ENCODE measurements at regions not wholly inside any gene's neighbourhood (a gene's known extent, or its start where the extent isn't known, plus 50 kb on each side); places are given as distances from the start of the nearest gene placed in this dataset.

DNA sequence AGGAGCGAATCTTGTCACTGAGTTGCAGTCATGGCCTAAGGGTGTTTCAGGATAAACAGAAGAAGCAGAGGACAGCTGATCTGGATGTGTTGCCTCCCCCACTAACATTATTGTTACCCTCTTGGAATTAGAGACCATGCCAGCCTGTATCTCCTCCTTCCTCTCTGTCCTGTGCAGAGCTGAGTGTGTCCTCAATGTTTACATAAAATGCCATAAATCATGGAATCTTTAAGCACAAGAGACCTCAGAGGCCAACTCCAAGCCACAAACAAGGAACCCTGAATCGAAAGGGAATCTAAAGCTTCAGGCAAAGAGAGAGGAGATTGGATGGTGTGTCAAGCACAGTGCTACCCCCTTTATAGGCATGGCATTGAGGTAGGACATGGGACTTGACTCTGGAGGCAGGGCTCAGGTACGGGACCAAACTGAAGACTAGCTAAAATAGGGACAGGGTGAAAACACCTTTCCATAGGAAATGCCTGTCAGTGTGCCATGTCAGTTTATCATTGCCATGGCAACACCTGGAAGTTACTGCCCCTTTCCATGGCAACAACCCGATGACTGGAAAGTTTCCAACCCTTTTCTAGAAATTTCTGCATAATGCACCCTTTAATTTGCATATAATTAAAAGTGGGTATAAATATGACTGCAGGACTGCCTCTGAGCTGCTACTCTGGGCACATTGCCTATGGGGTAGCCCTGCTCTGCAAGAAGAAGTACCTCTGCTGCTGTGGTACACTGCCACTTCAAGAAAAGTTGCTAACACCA is 489.7 kb downstream of the MIAT start:
- Mint-ChIP-seq H3K4me1 (peaks cover 0 to 3% of the 10 kb centered on the region in 2 experiments; a peak in 2 of 4 replicates), H3K27me3 (ENCODE audit: low read depth) (peaks cover 3% of the 10 kb centered on the region), H3K36me3 (ENCODE audit: insufficient read depth in 1 of 3, low read depth in 3 of 3) (no peaks in the 10 kb centered on the region), H3K4me3 (no peak overlapping the region), H3K27ac (no peak overlapping the region; a peak in 1 of 7 replicates), H3K9me3 (peaks cover 0 to 3% of the 10 kb centered on the region in 2 experiments; a peak in 2 of 5 replicates)
- no peak overlapping the region for H3K14ac ChIP-seq (ENCODE audit: insufficient read depth, low read length)
- H3K23ac ChIP-seq (ENCODE audit: insufficient read length, low read depth, low read length), result no peak overlapping the region
- no peak overlapping the region for H3K4ac ChIP-seq (ENCODE audit: low read depth, low read length)
- no peak overlapping the region for H2BK20ac ChIP-seq (ENCODE audit: low read depth, low read length, poor library complexity, severe bottlenecking)
- no peak overlapping the region for H3K27ac ChIP-seq (ENCODE audit: insufficient read length, low read depth, low read length)
- H2AK5ac ChIP-seq (ENCODE audit: insufficient read length, low read length), result no peak overlapping the region
- no peaks in the 10 kb centered on the region for H3K79me1 ChIP-seq (ENCODE audit: insufficient read depth, low read depth, low read length, poor library complexity, severe bottlenecking)
- H3K4me2 ChIP-seq (ENCODE audit: insufficient read depth, insufficient read length, low read length), result no peak overlapping the region
- no peak overlapping the region for H2BK15ac ChIP-seq (ENCODE audit: low read depth, low read length)
- no peak overlapping the region for H2BK12ac ChIP-seq (ENCODE audit: insufficient read length, low read depth, low read length)
- H4K8ac ChIP-seq (replicated peaks; ENCODE audit: insufficient read length, low read depth, low read length), result no peak overlapping the region
- H3K9ac ChIP-seq (ENCODE audit: extremely low read depth, insufficient read length, low read length), result no peak overlapping the region
- no peak overlapping the region for H2BK5ac ChIP-seq (ENCODE audit: insufficient read length, low read length)
- no peaks in the 10 kb centered on the region for H3K9me3 ChIP-seq (ENCODE audit: control insufficient read depth, low read depth, low read length)
- no peak overlapping the region for H4K5ac ChIP-seq (ENCODE audit: insufficient read length, low read depth, low read length)
- TF ChIP-seq, protein P1, sequence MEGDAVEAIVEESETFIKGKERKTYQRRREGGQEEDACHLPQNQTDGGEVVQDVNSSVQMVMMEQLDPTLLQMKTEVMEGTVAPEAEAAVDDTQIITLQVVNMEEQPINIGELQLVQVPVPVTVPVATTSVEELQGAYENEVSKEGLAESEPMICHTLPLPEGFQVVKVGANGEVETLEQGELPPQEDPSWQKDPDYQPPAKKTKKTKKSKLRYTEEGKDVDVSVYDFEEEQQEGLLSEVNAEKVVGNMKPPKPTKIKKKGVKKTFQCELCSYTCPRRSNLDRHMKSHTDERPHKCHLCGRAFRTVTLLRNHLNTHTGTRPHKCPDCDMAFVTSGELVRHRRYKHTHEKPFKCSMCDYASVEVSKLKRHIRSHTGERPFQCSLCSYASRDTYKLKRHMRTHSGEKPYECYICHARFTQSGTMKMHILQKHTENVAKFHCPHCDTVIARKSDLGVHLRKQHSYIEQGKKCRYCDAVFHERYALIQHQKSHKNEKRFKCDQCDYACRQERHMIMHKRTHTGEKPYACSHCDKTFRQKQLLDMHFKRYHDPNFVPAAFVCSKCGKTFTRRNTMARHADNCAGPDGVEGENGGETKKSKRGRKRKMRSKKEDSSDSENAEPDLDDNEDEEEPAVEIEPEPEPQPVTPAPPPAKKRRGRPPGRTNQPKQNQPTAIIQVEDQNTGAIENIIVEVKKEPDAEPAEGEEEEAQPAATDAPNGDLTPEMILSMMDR (conservative IDR thresholded peaks at IDR 0.05), result no peak
- no CpG with 5 or more reads among the region's 4 CpGs for WGBS (ENCODE audit: extremely low coverage, insufficient read length, low lambda C conversion rate)
- no peak overlapping the region for H3T11ph ChIP-seq (ENCODE audit: low read length)
- no peak overlapping the region for H4K91ac ChIP-seq (ENCODE audit: insufficient read length, low read depth, low read length)
- no peaks in the 10 kb centered on the region for H3K23me2 ChIP-seq (ENCODE audit: insufficient read length, low read depth, low read length, poor library complexity, severe bottlenecking)
- no peaks in the 10 kb centered on the region for H3K4me1 ChIP-seq (ENCODE audit: insufficient read depth, low read length)
- H2BK120ac ChIP-seq (ENCODE audit: low read depth, low read length, poor library complexity, severe bottlenecking), result no peak overlapping the region
- H4K20me1 ChIP-seq (ENCODE audit: control insufficient read depth, insufficient read depth, insufficient read length), result no peaks in the 10 kb centered on the region
- DNase-seq, result no peak
- H3K56ac ChIP-seq (ENCODE audit: insufficient read length, low read depth, low read length), result no peak overlapping the region
- H3K79me2 ChIP-seq (ENCODE audit: insufficient read depth, low read length), result no peaks in the 10 kb centered on the region
- H3K18ac ChIP-seq (ENCODE audit: insufficient read length, low read depth, low read length), result no peak overlapping the region
- no peak overlapping the region for H2AFZ ChIP-seq (ENCODE audit: low read length)
- no peaks in the 10 kb centered on the region for H3K27me3 ChIP-seq (ENCODE audit: insufficient read depth, low read length)
